K562 (cell line): ENCODE measurements at regions not wholly inside any gene's neighbourhood (a gene's known extent, or its start where the extent isn't known, plus 50 kb on each side); places are given as distances from the start of the nearest gene placed in this dataset.

ENCODE experiments used
- ATAC-seq: fragments of 200-7000 bp; cut with Tn5 transposase; 3 replicates; pipeline ENCODE4 v1.9.1; 2020; ENCODE audit warnings: moderate library complexity
- BruUV-seq: library from RNA; stranded (reverse); fragments of 400-500 nt; replicated peaks from 2 replicates; lab custom pipeline; 2021; lab: Mats Ljungman, UMichigan
- CTCF ChIA-PET: fragments of 300-600 bp; formaldehyde crosslinking; extraction: SDS; loops from one replicate; lab custom pipeline; 2021; ENCODE audit warnings: low intra/inter-chr PET ratio; lab: Yijun Ruan, JAX
- POLR2A ChIA-PET: fragments of 300-600, 350-650 bp; sonication (Branson Sonifier 250); formaldehyde crosslinking; extraction: SDS; loops from one replicate; lab custom pipeline; 2021; ENCODE audit warnings: antibody characterized with exemption, inconsistent platforms; lab: Yijun Ruan, JAX
- DNase-seq, 4 experiments: peaks; one replicate each; pipeline versions ENCODE4 v3.0.0 to v3.0.0-alpha.2; 2011 to 2018; ENCODE audit warnings: low spot score in 3 of 4, mixed read lengths in 3 of 4; ENCODE audit errors: extremely low read depth in 1 of 4
- FAIRE-seq: peaks from 2 replicates; lab custom pipeline; 2011; peaks lifted over from hg19 to GRCh38; lab: Jason Lieb, UNC
- H2AFZ ChIP-seq: 2 replicates; pipeline ENCODE4 v1.6.0; 2011; ENCODE audit warnings: low read depth, low read length, control low read depth, inconsistent platforms
- H3K27ac ChIP-seq: fragments of 200-600 bp; 3 replicates; pipeline ENCODE4 v1.8.0; 2011; ENCODE audit warnings: low read depth, mild to moderate bottlenecking, control low read depth, inconsistent platforms, low read length, moderate library complexity, mixed read lengths; ENCODE audit errors: extremely low read depth
- H3K27me3 ChIP-seq, 2 experiments: fragments of 300-600 bp in 1 of 2; 2 replicates in 1 of 2; 3 replicates in 1 of 2; pipeline versions ENCODE4 v1.6.0 to v1.8.0; 2011; ENCODE audit warnings: inconsistent platforms in 2 of 2, low read length in 2 of 2, mild to moderate bottlenecking in 1 of 2, mixed read lengths in 1 of 2, moderate library complexity in 1 of 2; ENCODE audit not compliant: control insufficient read depth in 2 of 2, insufficient read depth in 2 of 2
- H3K36me3 ChIP-seq: fragments of 300-600 bp; 3 replicates; pipeline ENCODE4 v1.8.0; 2011; ENCODE audit warnings: mild to moderate bottlenecking, low read length, inconsistent platforms; ENCODE audit not compliant: control insufficient read depth, insufficient read depth
- H3K4me1 ChIP-seq, 2 experiments: fragments of 200-600 bp in 1 of 2; replicated peaks in 1 of 2; 2 replicates in 1 of 2; 3 replicates in 1 of 2; pipeline versions ENCODE4 v1.5.1 to v1.8.0; 2011; ENCODE audit warnings: inconsistent platforms in 2 of 2, low read length in 2 of 2, mild to moderate bottlenecking in 1 of 2, mixed read lengths in 1 of 2, moderate library complexity in 1 of 2; ENCODE audit not compliant: control insufficient read depth in 2 of 2, insufficient read depth in 2 of 2
- H3K4me2 ChIP-seq: 2 replicates; pipeline ENCODE4 v1.6.1; 2011; ENCODE audit warnings: low read length, control low read depth, inconsistent platforms, mixed read lengths; ENCODE audit not compliant: insufficient read depth
- H3K4me3 ChIP-seq: fragments of 200-600 bp; sonication (generic), shearing (Covaris generic); 2 replicates; pipeline ENCODE4 v1.5.1; 2016; ENCODE audit warnings: control low read depth, inconsistent platforms
- H3K79me2 ChIP-seq: fragments of 200-600 bp; 3 replicates; pipeline ENCODE4 v1.8.0; 2011; ENCODE audit warnings: low read length, inconsistent platforms; ENCODE audit not compliant: control insufficient read depth, insufficient read depth
- H3K9ac ChIP-seq, 2 experiments: 2 replicates each; pipeline versions ENCODE4 v1.6.0 to v1.6.1; 2011; ENCODE audit warnings: low read depth in 2 of 2, low read length in 2 of 2, control low read depth in 1 of 2, inconsistent platforms in 1 of 2, mild to moderate bottlenecking in 1 of 2, mixed read lengths in 1 of 2; ENCODE audit not compliant: insufficient read depth in 1 of 2
- H3K9me1 ChIP-seq: one replicate; pipeline ENCODE4 v1.6.0; 2011; ENCODE audit warnings: inconsistent platforms, mild to moderate bottlenecking, low read length, moderate library complexity; ENCODE audit not compliant: control insufficient read depth, insufficient read depth
- H3K9me3 ChIP-seq: replicated peaks from 2 replicates; pipeline ENCODE4 v1.5.1; 2011; ENCODE audit warnings: low read depth, low read length, inconsistent platforms; ENCODE audit not compliant: control insufficient read depth, insufficient read depth
- H4K20me1 ChIP-seq: replicated peaks from 2 replicates; pipeline ENCODE4 v1.6.1; 2011; ENCODE audit warnings: low read length, inconsistent platforms, mixed read lengths; ENCODE audit not compliant: control insufficient read depth, insufficient read depth
- CCAR2 ChIP-seq: fragments of 200-400 bp; formaldehyde crosslinking; IDR thresholded peaks from 2 replicates; pipeline ENCODE4 v1.6.1; 2017; ENCODE audit warnings: mild to moderate bottlenecking, low read depth, low read length
- PHF8 ChIP-seq: fragments of 200-600 bp; sonication (generic); IDR thresholded peaks from 2 replicates; pipeline ENCODE4 v1.6.1; 2012; ENCODE audit warnings: mixed run types, mild to moderate bottlenecking, inconsistent platforms, low read length, moderate library complexity, borderline replicate concordance
- PHTF2 ChIP-seq: fragments of 250-450 bp; sonication (Bioruptor Pico); IDR thresholded peaks from 2 replicates; pipeline ENCODE4 v1.5.0; 2021; ENCODE audit warnings: mild to moderate bottlenecking
- RAD51 ChIP-seq: fragments of 450-650 bp; IDR thresholded peaks from 2 replicates; pipeline ENCODE4 v1.7.1; 2016; ENCODE audit warnings: low read depth, mild to moderate bottlenecking, borderline replicate concordance
- RUNX1 ChIP-seq: sonication (generic); IDR thresholded peaks from 2 replicates; pipeline ENCODE4 v1.6.1; 2016; ENCODE audit warnings: antibody characterized with exemption, low read depth
- SMARCA5 ChIP-seq: fragments of 450-650 bp; IDR thresholded peaks from 2 replicates; pipeline ENCODE4 v1.6.1; 2016
- TAL1 ChIP-seq: fragments of 450-650 bp; IDR thresholded peaks from 2 replicates; pipeline ENCODE4 v1.6.1; 2016; ENCODE audit warnings: mild to moderate bottlenecking
- TARDBP ChIP-seq: fragments of 450-650 bp; IDR thresholded peaks from 2 replicates; pipeline ENCODE4 v1.6.1; 2016
- ZFPM2 ChIP-seq: fragments of 250-450 bp; sonication (Bioruptor Pico); IDR thresholded peaks from 2 replicates; pipeline ENCODE4 v1.5.1; 2022; ENCODE audit warnings: mild to moderate bottlenecking
- WGBS: fragments of 100-300 bp; shearing (Covaris generic); methylation state at CpG from one replicate; pipeline ENCODE4 v1.1.6; 2016; ENCODE audit warnings: low coverage, mixed read lengths; ENCODE audit not compliant: insufficient coverage; ENCODE audit errors: missing lambda C conversion rate; 5-methylcytosine and 5-hydroxymethylcytosine counted together
- in situ Hi-C: fragments of 300-500 bp; cut with MboI; formaldehyde crosslinking; loops from 4 replicates; pipeline ENCODE4 v1.15.0; 2018; ENCODE audit warnings: inconsistent platforms, mixed read lengths
- intact Hi-C: fragments of 100-400 bp; cut with micrococcal nuclease; formaldehyde crosslinking; loops from 2 replicates; pipeline ENCODE4 v1.14.2; 2022
- TF ChIP-seq, protein P1 (sequence below): fragments of 450-650 bp; IDR thresholded peaks from 2 replicates; pipeline ENCODE4 v1.6.1; 2018; ENCODE audit warnings: mild to moderate bottlenecking, low read depth; ENCODE audit not compliant: partially characterized antibody
- TF ChIP-seq, protein P2 (sequence below): fragments of 450-650 bp; formaldehyde crosslinking; IDR thresholded peaks from 2 replicates; pipeline ENCODE4 v1.4.0; 2020; ENCODE audit warnings: mild to moderate bottlenecking, moderate library complexity

DNA sequence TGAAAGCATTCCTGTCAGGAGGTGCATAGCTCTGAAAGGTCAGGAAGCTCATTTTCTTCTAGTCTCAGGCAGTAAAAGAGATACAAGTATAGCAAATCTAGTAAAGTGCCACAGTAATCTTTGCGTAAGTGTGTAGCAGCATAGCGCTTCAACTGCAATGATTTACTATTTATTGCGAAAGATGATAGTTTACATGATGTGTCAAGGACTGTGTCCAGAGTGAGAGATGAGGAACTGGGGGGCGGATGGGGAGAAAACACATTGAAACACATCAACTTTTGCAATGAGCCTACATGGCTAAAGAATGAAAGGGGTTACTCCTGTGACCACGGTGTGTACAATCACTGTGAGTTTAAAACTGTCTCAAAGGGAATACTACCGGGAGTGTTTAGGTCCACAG, 644.4 kb downstream of the GALR1 start:
- FAIRE-seq (no peak), ATAC-seq (no peak), DNase-seq (no peak)
- TF ChIP-seq, protein P1, sequence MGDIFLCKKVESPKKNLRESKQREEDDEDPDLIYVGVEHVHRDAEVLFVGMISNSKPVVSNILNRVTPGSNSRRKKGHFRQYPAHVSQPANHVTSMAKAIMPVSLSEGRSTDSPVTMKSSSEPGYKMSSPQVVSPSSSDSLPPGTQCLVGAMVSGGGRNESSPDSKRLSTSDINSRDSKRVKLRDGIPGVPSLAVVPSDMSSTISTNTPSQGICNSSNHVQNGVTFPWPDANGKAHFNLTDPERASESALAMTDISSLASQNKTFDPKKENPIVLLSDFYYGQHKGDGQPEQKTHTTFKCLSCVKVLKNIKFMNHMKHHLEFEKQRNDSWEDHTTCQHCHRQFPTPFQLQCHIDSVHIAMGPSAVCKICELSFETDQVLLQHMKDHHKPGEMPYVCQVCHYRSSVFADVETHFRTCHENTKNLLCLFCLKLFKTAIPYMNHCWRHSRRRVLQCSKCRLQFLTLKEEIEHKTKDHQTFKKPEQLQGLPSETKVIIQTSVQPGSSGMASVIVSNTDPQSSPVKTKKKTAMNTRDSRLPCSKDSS = no peak
- TF ChIP-seq RUNX1 (no peak), ZFPM2 (CRISPR knock-in tag) (no peak), TAL1 (no peak), SMARCA5 (no peak), CCAR2 (no peak), PHF8 (no peak), TARDBP (no peak), RAD51 (no peak), PHTF2 (CRISPR knock-in tag) (no peak)
- TF ChIP-seq, protein P2, sequence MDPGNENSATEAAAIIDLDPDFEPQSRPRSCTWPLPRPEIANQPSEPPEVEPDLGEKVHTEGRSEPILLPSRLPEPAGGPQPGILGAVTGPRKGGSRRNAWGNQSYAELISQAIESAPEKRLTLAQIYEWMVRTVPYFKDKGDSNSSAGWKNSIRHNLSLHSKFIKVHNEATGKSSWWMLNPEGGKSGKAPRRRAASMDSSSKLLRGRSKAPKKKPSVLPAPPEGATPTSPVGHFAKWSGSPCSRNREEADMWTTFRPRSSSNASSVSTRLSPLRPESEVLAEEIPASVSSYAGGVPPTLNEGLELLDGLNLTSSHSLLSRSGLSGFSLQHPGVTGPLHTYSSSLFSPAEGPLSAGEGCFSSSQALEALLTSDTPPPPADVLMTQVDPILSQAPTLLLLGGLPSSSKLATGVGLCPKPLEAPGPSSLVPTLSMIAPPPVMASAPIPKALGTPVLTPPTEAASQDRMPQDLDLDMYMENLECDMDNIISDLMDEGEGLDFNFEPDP = no peak
- ChIA-PET CTCF (no interaction called here), POLR2A (no interaction called here)
- H3K4me3 ChIP-seq = no peak overlapping the region
- intact Hi-C loops (loop anchor here (5.0 kb wide), 1 partner anchor 127 kb away; no protein-coding TSS in a partner anchor), in situ Hi-C loops (no loop called here)
- no peaks in the 10 kb centered on the region for H3K9me3 ChIP-seq
- H3K4me2 ChIP-seq = no peak overlapping the region
- no TSS peak for BruUV-seq
- H3K9me1 ChIP-seq = no peaks in the 10 kb centered on the region
- no peaks in the 10 kb centered on the region for H4K20me1 ChIP-seq
- no peaks in the 10 kb centered on the region for H3K4me1 ChIP-seq
- H3K79me2 ChIP-seq = no peaks in the 10 kb centered on the region
- H3K9ac ChIP-seq = no peak overlapping the region
- no peak overlapping the region for H2AFZ ChIP-seq
- 0% methylated on average over 6 of the region's 6 CpGs for WGBS
- H3K36me3 ChIP-seq = no peaks in the 10 kb centered on the region
- no peak overlapping the region for H3K27ac ChIP-seq
- H3K27me3 ChIP-seq = peaks cover 3 to 4% of the 10 kb centered on the region in 2 experiments; a peak in 2 of 5 replicates
